Posterior cingulate gyrus (tissue), 11 donors: ENCODE measurements at regions not wholly inside any gene's neighbourhood (a gene's known extent, or its start where the extent isn't known, plus 50 kb on each side); places are given as distances from the start of the nearest gene placed in this dataset.

Experiments used
- DNase-seq, 10 donors: peaks; one replicate each; pipeline versions ENCODE4 v3.0.0 to v3.0.0-alpha.2; 2020 to 2021; ENCODE audit warnings: mixed read lengths in 3 of 10
- intact Hi-C: fragments of 100-400 bp; cut with DNase I; formaldehyde crosslinking; loops from one replicate; pipeline ENCODE4 v1.15.1; 2023

DNA sequence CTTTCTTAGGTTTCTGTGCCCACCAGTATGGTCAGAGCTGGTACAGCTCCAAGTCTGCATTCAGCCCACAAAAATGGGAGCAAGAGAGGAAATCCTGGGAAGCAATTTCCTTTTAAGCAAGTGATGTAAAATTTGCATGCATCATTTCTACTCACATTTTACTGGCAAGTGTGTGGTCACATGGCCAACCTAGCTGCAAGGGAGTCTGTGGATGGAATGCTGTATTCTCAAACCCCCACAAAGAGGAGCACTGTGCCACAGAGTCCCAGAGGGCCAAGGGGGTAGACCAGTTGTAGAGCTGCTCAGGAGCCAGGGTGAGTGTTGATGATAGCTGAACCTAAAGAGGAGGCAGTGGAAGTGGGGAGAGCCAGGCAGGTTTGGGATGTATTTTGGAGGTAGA, 154.3 kb upstream of the SPRY4 start:
- DNase-seq, result no peak
- intact Hi-C loops, result no loop called here

GRCh38 chr5:142478113-142478512, 153.3 kb upstream of the SPRY4 start:
- intact Hi-C loops, result no loop called here
- DNase-seq, result no peak

DNA sequence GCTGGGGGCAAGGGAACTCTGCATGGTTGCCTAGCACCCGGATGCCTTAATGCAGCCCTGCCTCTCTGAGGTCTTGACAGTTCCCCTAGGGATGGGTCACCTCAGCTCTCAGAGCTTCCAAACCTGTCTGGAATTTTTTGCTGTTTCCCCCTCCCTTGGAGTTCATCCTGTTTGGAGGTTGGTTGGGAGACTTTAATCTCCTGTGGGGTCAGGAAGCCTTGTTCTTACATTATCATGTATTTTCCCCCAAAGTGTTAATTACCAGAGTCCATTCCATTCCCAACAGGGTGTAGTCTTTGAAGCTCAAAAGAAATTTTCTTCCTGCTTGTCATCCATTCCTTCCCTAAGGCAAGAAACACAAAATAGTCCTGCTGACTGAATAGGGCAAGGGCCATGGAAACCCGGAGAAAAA, 150.3 kb upstream of the SPRY4 start:
- DNase-seq, result no peak
- intact Hi-C loops, result no loop called here

DNA sequence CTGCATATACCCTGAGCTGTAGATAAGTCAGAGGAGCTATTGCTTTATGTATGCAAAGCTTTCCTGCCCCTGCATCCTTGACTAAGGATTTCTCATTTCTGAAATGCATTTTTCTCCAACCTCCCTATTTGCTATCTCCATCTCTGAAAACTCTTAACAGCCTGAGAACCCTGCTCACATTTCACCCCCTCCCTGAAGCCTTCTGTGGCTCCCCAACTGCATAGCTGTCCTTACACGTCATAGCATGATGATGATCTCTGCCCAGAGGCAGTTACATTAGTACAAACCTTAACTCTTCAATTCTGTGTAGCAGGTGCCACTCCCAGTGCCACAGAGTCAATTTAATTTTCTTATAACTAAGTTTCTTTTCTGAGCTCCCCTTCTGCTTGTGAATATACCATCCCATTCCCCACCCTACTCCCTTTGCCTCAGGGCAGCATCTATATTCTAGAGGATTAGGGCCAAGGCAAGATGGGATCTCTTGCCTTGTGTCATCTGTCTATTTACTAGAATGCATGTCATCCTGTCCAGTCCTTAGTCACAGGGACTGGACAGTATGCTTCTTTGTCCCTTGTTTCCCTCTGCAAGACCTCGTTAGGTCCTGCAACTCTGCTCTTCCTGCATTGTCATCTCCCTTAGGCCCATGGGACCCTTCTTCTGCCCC, 149.7 kb upstream of the SPRY4 start:
- no peak for DNase-seq
- intact Hi-C loops, result no loop called here

DNA sequence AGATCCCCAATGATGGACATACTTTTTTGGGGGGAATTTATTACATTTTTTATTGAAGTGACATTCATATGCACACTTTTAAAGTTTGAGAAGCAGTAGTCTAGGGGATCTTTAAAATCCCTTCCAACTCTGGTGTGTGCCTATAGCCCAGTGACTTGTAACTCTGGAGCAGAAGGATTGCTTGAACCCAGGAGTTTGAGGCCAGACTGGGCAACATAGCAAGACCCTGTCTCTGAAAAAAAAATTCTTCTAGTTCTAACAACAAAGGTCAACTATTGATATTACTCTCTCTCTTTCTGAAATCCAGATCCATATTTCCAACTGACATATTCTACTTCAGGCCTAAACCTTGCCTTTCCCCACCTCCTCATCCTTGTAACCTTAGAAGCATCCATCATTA, 148.2 kb upstream of the SPRY4 start:
- no peak for DNase-seq
- intact Hi-C loops, result no loop called here

DNA sequence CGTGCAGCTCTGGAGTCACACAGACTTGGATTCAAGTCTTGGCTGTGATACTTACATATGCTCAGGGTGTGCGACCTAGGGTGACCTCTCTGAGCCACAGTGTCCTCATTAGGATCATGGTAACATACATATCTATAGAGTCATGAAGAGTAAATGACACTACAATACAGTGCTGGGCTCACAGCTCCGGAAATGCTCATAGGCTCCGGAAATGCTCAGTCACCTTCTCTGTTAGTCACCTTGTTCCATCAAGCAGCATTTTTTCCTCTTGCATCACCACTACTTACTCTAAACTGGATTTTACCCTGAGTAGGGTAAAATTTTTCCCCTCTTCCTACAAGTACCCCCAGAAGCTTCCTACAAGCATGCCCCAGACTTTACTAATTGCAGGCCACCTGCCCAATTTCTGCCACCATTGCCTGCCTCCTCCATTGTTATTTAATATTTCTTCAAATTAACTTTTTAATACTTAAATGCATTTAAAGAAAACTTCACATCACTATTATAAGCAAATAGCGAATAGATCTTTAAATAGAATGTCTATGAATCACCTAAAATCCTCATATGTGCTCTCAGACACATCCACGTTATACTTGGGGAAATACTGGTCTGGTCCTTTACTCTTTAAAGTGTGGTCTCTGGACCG, 147.6 kb upstream of the SPRY4 start:
- DNase-seq, result no peak
- intact Hi-C loops, result no loop called here

- intact Hi-C loops, result no loop called here
- DNase-seq, result no peak
Measured at GRCh38 chr5:142466195-142466971, 141.6 kb upstream of the SPRY4 start.

GRCh38 chr5:142465476-142465875, 140.7 kb upstream of the SPRY4 start:
- intact Hi-C loops, result no loop called here
- no peak for DNase-seq

DNA sequence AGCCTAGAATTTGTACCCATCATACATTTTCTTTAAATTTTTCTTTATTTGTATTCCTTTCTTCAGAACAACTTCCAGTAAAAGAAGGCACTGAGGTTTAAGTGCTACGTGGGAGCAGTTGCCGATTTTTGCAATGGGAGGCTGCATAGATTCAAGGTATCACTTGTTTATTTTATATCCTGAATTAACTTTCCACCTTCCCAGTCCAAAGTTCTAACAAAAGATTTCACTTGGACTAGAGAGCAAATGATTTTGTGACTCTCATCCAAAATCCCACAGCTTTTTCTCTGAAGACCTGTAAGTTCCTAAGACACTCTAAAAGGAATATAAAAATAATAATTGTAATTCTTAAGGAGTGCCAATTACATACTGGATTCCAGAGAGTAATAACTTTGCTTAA, 139.1 kb upstream of the SPRY4 start:
- no peak for DNase-seq

GRCh38 chr5:142461028-142461590, 136.3 kb upstream of the SPRY4 start:
- intact Hi-C loops, result no loop called here

More for the DNA sequence above, 139.1 kb upstream of the SPRY4 start:
- intact Hi-C loops, result no loop called here

GRCh38 chr5:142459209-142459608, 134.4 kb upstream of the SPRY4 start:
- intact Hi-C loops, result no loop called here
- DNase-seq, result no peak

More at GRCh38 chr5:142461028-142461590, 136.3 kb upstream of the SPRY4 start:
- DNase-seq, result no peak

GRCh38 chr5:142455856-142456255, 131.0 kb upstream of the SPRY4 start:
- intact Hi-C loops, result no loop called here
- no peak for DNase-seq

DNA sequence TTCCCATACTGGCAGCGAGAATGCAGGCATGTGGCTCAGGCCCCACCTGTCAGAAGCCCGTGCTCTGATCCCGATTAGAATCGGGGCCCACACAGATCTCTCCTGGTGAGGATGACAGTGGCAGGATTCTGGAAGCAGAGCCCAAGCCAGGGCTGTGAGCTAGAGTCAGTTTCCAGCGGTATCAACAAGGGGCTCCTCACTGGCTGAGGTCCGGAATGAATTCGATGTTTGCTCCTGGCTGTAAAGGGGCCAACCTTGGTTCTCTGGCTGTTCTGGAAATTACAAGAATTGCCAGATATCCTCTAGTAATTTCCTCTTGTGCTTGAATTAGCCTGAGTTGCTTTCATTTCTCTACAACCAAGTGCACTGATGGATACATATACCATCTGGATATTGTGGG, 129.1 kb upstream of the SPRY4 start:
- no peak for DNase-seq
- intact Hi-C loops, result no loop called here

DNA sequence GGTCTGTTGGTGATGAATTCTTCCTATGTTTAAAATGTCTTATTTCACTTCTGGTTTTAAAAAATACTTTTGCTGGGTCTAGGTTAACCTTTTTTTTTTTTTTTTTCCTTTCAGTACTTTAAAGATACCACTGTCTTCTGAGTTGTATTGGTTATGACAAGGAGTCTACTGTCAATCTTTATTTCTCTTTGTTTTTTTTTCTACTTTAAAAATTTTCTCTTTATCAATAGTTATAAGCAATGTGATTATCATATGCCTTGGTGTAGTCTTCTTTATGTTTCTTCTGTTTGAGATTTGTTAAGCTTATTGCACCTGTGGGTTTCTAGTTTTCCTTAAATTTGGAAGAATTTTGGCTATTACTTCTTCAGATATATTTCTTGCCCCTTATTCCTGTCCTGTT, 125.6 kb upstream of the SPRY4 start:
- intact Hi-C loops, result no loop called here
- DNase-seq, result no peak

GRCh38 chr5:142447887-142448286, 123.1 kb upstream of the SPRY4 start:
- no peak for DNase-seq
- intact Hi-C loops, result no loop called here

DNA sequence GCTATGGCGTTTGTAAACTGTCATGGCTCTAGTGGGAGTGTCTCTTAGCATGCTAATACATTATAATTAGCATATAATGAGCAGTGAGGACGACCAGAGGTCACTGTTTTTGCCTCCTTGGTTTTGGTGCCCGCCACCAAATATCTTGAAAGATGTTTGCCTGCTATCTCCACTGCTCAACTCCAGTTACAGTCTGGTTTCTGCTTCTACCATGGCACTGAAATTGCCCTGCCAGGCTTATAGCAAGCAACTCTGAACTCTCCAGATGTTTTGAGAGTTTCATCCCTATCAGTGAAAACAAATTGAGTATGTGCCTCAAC, 122.1 kb upstream of the SPRY4 start:
- no peak for DNase-seq
- intact Hi-C loops, result no loop called here

DNA sequence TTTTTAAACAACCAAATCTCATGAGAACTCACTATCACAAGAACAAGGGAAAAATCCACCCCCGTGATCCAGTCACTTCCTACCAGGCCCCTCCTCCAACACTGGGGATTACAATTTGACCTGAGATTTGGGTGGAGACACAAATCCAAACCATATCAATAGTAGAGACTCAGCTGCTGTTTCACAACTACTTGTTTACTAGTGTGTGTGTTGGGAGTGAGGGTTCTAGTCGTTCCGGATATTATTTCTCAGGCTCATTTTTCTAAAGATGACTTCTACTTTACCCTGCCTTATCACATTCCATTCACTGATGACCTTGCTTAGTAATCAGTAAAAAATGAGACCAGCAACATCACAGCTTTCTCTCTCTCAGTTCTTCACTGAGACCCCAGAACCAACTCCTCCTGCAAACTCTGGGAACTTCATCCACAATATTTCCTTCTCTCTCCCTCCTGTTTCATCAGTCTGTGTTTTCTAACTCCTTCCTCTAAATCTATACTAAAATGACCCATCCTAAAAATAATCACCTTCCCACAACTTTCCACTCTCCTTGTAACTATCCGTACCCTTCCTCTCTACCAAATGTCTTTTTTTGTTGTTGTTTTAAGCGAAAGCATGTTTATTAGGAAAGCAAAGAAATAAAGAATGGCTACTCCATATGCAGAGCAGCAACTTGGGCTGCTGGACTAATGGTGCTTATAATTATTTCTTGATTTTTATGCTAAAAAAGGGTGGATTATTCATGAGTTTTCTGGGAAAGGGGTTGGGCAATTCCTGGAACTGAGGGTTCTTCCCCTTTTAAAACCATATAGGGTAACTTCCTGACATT, 121.5 kb upstream of the SPRY4 start:
- DNase-seq, result no peak
- intact Hi-C loops, result no loop called here

DNA sequence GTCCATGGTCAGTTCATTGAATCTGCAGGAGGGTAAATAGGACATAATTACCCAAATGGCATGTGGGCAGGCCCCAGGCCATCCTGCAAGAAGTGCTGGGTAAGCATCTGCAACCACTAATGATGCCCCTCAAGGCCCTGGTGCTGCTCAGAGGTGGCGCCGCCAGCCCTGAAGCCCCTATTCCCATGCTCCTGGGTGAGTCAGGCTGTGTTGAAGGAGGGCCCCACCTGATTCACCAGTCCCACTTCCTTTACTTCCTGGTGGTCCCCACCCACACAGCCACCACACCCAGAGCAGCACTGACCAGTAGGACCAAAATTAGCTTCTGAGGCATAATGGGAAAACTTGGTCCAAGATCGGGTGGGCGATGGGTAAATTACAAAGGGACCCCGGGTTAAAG, 120.4 kb upstream of the SPRY4 start:
- intact Hi-C loops, result no loop called here
- DNase-seq, result no peak

DNA sequence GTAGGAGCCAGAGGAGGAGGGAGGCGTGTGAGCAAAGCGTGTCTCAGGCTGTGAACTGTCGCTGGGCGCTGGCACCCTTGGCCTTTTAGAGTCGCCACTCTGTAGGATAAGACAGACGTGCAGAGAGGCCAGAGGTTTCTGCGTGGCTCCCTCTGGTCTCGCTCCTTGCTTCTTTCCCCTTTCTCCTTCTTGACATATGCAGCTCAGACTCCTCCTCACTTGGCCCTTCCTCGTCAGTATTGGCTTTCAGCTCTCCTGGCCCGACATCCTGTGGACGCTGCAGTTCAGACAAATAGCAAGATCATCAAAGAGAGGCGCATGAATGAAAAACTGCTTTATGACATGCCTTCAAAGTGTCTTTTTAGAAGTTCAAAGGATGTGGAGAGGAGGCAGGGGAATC, 116.8 kb upstream of the SPRY4 start:
- DNase-seq, result no peak
- intact Hi-C loops, result no loop called here

DNA sequence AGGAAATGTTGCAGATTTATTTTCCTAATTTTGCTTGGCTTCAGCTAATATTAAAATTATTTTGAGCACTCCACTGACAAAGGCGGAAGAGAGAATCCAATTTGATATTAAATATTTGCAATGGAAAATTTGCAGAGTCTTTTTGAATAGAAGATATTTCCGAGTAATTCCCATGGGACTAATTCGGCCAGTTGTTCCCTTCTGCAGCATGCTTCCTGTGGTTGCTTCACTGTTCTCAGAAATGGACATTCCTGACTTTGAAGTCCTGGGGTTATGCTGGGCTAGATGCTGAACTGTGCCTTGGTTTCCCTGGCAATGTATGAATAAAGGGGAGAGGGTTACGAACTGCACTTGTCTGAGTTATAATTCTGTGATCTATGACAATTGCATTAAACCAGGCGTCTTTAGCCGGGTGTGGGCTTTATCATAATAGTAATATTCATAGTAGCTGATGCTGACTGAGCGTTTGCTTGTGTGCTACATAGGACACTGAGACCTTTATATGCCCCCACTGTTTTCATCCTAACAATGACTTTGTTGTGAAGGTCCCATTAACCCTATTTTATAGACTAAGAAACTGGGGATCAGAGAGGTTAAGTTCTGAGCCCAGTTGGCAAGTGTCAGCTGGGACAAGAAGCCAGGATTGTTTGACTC, 114.5 kb upstream of the SPRY4 start:
- no peak for DNase-seq

More for the DNA sequence above, 114.5 kb upstream of the SPRY4 start:
- intact Hi-C loops, result no loop called here
